Stimulated activated CD8-positive, alpha-beta memory T cell treated with anti-CD3 and anti-CD28 coated beads, Interleukin-12 subunit alpha, Interleukin-12 subunit beta, amount 100 ng/mL, for 24 hours (primary cell): ENCODE measurements at regions not wholly inside any gene's neighbourhood (a gene's known extent, or its start where the extent isn't known, plus 50 kb on each side); places are given as distances from the start of the nearest gene placed in this dataset.
"Not testable (repeated sequence)": the region's sequence is repeated elsewhere in the genome, so short reads cannot be mapped to it uniquely, and the experiment has no call there.

Experiments
- DNase-seq: peaks from one replicate; pipeline ENCODE4 v3.0.0-alpha.2; 2020; ENCODE audit errors: extremely low read depth

- DNase-seq = no peak
Observed at GRCh38 chr16:80012586-80012985, 412.0 kb upstream of the MAF start.

DNA sequence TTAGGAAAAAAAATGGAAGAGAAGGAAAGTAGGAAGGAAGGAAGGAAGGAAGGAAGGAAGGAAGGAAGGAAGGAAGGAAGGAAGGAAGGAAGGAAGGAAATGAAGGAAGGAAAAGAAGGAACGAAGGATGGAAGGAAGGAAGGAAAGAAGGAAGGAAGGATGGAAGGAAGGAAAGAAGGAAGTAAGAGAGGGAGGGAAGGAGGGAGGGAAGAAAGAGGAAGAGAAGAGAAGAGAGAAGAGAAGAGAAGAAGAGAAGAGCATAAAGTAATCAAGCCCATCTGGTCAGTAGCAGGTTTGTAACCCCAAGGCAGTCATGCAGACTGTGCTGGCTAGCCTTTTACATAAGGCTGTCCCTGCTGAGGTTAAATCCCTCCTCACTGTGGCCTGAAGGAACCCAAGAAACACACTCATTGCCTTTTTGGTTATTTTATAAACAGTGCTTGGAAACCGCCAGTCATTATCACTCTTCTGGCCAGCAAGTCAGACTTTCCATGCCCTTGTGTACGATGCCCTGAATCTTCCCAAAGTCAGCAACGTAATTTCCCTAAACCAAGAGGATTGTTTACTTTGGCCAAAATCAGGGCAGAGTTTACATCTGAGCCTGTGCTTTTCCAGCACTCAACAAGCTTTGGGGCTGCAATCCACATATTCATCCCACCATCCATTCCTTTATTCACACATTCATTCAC, 409.6 kb upstream of the MAF start:
- no peak for DNase-seq

- no peak for DNase-seq
Observed at GRCh38 chr16:80008857-80009256, 408.3 kb upstream of the MAF start.

DNA sequence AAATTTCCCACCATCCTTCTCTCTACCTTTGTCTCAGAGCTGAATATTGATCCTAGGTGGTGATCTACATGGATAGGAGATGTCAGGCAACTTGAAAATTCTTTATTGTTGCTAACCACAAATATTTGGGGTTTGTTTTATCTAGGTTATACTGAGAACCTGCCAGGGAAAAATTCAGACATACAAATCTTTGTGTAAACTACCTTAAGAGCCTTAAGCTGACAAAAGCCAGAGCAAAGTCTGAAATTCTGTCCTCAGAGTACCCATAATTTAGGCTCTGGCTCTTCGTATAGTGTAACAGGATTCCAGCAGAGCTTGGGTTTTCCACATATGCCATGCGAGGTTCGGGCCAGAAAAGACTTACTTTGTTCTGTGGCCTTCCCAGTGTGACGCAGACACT, 406.7 kb upstream of the MAF start:
- no peak for DNase-seq

DNA sequence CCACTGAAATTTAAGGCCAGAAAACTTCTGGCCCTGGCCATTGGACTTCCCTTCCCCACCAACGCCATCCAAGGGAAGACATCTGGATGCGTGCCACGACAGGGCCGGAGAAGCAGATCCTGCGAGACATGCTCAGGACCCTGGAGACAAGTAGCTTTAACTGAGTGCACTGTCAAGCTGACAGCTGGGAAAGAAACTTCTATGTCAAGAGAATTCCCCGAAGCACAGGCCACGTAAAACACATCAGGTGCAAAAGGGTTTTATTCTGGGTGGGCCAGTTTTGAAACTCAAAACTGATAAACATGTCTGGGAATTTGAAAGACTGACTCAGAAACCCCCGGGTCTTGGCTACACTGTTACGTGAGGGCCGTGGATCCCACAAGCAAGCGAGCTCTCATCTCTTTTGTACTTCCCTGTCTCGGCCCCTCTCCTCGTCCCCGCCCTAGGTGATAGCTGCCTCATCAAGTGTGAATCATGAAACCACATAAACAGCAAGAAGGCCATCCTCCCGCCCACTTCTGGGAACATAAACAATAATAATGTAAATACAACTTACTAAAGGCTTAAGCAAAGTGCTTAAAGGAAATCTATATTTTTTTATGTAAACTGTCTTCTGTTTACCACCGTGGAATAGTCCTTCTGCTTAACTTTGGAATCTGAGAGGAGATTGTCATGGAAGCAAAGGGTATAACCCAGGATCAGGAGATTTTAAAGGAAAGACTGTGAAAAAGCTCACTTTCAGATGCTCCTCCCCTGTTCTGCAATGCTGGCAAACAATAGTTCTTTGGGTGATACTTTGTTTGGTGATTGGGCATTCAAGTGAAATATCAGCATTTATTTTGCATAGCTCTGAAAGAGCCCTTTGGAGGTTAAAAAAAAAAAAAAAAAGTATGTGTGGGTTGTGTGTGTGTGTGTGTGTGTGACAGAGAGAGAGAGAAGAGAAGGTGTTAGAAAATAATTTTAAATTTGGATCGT, 406.0 kb upstream of the MAF start:
- no peak for DNase-seq

DNA sequence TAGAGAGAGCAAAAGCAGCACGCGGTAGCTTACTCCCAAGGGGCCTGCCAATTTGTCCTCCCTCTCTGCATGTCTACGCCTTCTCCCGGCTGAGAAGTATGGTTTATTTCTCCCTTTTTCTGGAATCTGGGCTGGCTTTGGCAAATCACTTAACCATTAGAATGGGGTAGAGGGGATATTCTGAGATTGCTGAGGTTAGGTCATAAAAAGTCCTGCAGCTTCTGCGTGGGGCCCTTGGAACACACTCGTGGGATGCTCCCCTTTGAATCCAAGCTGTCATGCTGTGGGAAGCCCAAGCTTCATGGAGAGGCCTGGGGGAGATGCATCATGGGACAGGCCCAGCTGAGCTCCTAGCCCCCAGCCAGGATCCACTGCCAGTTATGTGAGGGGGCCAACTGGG, 403.6 kb upstream of the MAF start:
- no peak for DNase-seq

DNA sequence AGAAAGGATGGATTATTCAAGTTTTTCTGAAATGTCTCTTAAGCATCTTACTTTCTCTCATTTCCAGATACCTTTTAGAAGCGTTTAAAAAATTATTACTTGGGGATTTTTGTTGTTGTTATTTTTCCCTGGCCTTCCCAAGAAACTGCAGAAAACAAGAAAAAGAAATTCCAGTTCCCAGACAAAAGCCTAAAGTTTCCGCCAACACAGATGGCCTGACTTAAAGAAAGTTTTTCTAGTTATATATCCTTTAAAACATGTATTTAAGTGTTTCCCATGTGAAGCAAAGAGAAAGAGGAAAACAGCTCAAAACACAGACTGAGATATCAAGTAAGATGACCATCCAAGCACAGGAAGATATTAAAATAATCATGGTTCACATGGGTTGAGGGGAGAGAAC, 401.7 kb upstream of the MAF start:
- DNase-seq = no peak

- no peak for DNase-seq
Observed at GRCh38 chr16:79998143-79998542, 397.6 kb upstream of the MAF start.

GRCh38 chr16:79997257-79997656, 396.7 kb upstream of the MAF start:
- DNase-seq = no peak

DNA sequence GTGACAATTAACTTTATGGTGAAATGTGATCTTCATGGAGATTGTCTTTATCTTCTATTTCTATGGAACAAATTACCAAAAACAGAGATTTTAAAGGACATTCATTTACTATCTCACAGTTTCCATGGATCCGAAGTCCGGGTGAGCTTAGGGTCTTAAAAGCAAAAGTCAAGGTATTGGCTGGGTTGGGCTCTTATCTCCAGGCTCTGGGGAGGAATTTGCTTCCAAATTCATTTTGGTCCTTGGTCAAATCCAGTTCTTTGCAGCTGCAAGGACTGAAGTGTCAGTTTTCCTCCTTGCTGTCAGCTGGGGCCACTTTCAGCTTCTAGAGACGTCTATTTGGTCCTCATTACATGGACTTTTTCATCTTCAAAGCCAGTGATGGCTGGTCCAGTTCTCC, 395.8 kb upstream of the MAF start:
- DNase-seq = no peak

DNA sequence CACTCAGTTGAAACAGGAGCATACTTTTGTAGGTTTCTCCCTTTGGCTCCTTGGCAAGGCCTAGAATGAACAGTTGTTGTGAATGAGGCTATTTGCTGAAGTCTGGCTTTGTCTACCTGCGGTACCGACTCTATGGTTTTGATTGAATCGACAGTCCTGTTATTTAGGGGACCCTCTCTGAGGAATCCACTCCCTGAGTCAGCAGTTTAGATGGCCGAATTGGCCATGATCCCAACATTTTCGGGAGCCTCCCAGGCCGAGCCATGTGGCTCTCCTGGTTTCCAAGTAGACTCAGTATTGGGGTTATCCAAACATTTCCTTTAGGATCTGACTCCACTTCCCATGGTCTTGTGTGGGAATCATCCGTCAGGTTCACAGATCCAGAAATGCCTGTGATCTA, 394.8 kb upstream of the MAF start:
- no peak for DNase-seq

GRCh38 chr16:79994418-79994817, 393.9 kb upstream of the MAF start:
- DNase-seq = no peak

DNA sequence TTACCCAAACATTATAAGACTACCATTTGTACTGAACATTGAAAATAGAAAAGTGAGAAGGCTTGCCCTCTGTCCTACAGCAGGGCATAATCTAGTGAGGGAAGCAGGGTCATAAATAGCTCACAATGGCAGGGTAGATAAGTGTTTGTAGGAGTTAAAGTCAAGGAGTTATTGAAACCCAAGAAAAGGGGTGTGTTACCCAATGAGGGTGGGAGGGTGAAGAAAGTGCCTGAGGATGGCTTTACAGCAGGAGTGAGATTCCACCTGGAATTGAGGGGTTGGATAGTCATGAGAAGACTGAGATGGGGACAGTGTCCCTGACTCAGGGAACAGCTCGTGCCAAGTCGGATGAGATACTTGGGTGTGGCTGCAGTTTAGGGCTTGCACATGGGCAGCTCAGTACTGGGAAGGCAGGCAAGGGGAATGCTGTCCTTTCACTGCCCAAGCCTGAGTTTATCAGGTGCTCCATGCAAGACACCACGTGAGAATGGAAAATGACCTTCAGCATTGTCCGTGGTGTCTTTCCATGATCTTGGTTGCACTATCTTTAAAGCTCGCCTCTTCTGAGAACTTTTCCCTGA, 393.2 kb upstream of the MAF start:
- DNase-seq = no peak

- DNase-seq = no peak
Observed at GRCh38 chr16:79991969-79992368, 391.4 kb upstream of the MAF start.

GRCh38 chr16:79988721-79989220, 388.2 kb upstream of the MAF start:
- DNase-seq = no peak

DNA sequence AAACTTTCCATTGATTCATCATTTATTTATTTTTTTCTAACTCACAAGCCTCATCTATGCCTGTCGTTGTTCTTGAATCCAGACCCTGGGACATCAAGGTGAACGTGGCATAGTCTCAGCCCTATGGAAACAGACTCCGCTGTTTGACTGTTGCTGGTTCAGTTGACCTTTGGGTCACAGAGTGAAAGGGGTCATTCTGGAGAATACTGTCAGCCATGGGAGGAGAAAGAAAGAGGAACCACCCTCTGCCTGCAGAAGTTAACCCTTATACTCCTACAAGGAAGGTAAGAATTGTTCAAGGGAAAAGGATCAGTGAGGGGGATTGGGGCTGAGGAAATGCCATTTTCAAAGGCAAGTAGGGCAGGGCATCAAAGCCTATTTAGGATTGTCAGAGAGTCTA, 387.6 kb upstream of the MAF start:
- DNase-seq = no peak

DNA sequence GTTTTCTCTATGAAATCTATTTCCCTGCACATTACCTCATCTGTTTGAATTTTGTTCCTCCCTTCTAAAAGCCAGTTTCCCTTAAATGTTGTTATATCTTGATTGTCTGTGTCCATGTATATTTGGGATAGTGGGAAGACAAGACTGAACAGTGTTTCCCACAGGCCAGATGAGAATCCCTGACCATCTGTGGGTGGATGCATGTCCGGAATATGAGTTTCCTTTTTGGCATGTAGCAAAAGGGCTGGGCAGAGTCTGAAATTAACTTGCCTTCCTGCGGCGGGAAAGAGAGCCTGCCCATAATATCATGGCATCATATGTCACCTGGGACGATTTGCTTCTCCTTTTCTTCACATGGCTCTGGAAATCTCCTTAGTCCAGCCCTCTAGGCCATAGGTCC, 385.8 kb upstream of the MAF start:
- DNase-seq = no peak

DNA sequence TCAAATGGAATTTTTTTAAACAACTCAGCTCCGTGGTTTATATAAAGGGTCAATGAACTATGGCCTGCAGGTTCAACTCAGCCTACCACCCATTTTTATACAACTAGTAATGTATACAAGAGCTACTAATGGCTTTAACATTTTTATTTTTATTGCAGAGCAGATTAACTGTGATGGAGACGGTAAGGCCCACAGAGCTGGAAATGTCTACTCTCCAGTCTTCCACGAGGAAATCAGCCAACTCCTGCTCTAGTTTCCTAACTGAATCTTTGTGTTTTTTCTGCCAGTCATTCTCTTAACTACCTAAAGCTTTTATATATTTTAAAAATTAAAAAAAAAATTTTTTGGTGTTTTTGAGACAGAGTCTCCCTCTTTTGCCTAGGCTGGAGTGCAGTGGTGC, 385.1 kb upstream of the MAF start:
- no peak for DNase-seq

DNA sequence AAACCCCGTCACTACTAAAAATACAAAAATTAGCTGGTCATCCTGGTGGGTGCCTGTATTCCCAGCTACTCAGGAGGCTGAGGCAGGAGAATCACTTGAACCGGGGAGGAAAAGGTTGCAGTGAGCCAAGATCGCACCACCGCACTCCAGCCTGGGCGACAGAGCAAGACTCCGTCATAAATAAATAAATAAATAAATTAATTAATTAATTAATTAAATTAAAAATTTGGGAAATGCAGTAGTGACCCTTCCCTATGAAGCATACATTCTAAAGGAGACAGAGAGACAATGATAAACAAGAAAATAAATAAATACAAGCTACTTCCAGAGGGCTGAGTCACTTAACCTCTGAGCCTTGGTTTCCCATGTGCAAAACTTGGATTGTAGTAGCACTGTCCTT, 383.6 kb upstream of the MAF start:
- DNase-seq = not testable (repeated sequence)

- DNase-seq = no peak
Observed at GRCh38 chr16:79982862-79983261, 382.3 kb upstream of the MAF start.

DNA sequence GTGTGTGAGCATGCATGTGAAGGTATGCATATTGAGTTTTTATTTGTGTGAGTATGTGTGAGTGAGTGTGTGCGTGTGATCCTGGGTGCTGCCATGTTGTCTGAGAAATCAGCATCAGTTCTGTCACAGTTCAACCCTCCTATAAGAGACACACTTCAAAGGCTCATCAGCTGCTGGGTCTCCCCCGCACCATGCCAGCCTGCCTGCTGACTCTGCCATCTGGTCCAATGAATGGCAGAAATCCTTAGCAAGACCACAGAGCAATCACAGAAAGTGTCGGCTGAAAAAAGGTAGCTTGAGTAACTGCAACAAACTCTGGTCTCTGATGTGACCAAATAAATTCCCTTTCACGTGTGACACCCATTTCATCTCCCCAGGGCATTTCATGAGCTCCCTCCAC, 381.8 kb upstream of the MAF start:
- DNase-seq = no peak

DNA sequence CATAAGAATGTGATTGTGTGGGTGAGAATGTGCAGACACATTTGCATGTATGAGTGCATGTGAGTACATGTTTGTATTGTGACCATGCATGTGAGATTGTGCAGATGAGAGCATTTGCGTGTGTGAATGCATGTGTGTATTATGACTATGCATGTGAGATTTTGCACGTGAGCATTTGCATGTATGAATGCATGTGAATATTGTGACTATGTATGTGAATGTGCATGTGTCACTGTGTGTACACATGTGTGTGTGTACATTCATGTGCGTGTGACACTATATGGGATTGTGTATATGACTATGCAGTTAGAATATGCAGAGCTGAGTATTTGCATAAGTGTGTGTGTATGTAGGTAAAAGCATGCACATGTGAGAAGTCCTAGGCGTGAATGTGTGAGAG, 381.3 kb upstream of the MAF start:
- no peak for DNase-seq
